Prostate gland (tissue), 2 donors: ENCODE measurements at regions not wholly inside any gene's neighbourhood (a gene's known extent, or its start where the extent isn't known, plus 50 kb on each side); places are given as distances from the start of the nearest gene placed in this dataset.

Source experiments
- POLR2A ChIP-seq: fragments of 450-650 bp; IDR thresholded peaks from one replicate; pipeline ENCODE4 v1.6.1; 2016; ENCODE audit warnings: antibody characterized with exemption, mild to moderate bottlenecking
- POLR2AphosphoS5 ChIP-seq: sonication (generic); formaldehyde crosslinking; IDR thresholded peaks from one replicate; pipeline ENCODE4 v1.6.1; 2017; ENCODE audit warnings: antibody characterized with exemption
- TF ChIP-seq, protein P1 (sequence below), 4 experiments: fragments of 200-600 bp in 2 of 4; fragments of 450-650 bp in 2 of 4; sonication (generic) in 2 of 4; IDR thresholded peaks; 1 replicate in 3 of 4; 2 replicates in 1 of 4; pipeline ENCODE4 v1.5.1; 2016 to 2019; ENCODE audit warnings: antibody characterized with exemption in 4 of 4, mild to moderate bottlenecking in 2 of 4, moderate library complexity in 2 of 4

GRCh38 chr6:6461138-6461537 lies 127.4 kb upstream of the LY86 start:
- TF ChIP-seq, protein P1, sequence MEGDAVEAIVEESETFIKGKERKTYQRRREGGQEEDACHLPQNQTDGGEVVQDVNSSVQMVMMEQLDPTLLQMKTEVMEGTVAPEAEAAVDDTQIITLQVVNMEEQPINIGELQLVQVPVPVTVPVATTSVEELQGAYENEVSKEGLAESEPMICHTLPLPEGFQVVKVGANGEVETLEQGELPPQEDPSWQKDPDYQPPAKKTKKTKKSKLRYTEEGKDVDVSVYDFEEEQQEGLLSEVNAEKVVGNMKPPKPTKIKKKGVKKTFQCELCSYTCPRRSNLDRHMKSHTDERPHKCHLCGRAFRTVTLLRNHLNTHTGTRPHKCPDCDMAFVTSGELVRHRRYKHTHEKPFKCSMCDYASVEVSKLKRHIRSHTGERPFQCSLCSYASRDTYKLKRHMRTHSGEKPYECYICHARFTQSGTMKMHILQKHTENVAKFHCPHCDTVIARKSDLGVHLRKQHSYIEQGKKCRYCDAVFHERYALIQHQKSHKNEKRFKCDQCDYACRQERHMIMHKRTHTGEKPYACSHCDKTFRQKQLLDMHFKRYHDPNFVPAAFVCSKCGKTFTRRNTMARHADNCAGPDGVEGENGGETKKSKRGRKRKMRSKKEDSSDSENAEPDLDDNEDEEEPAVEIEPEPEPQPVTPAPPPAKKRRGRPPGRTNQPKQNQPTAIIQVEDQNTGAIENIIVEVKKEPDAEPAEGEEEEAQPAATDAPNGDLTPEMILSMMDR (IDR thresholded peaks at IDR 0.05): no peak
- no peak for TF ChIP-seq POLR2AphosphoS5
- TF ChIP-seq POLR2A: no peak
